ENCODE measurements at regions not wholly inside any gene's neighbourhood (a gene's known extent, or its start where the extent isn't known, plus 50 kb on each side); places are given as distances from the start of the nearest gene placed in this dataset.
A peak's percentile ranks its signal among the peaks of the same experiment; 100 is the strongest.

GRCh38 chr13:73742982-73743381, 391.2 kb downstream of the KLF12 start:
- DNase-seq, result peak; percentile 34

GRCh38 chr13:73741742-73742141, 392.5 kb downstream of the KLF12 start:
- DNase-seq, result no peak

GRCh38 chr13:73741111-73741510, 393.1 kb downstream of the KLF12 start:
- no peak for DNase-seq

- DNase-seq, result peak; percentile 57
These were observed 393.5 kb downstream of the KLF12 start for GRCh38 chr13:73740666-73741065.

- no peak for DNase-seq
These were observed 394.8 kb downstream of the KLF12 start for GRCh38 chr13:73739394-73739793.

GRCh38 chr13:73738626-73739025, 395.6 kb downstream of the KLF12 start:
- DNase-seq, result no peak

- no peak for DNase-seq
These were observed 397.0 kb downstream of the KLF12 start for GRCh38 chr13:73737214-73737613.

- peak; percentile 55 for DNase-seq
These were observed 400.5 kb downstream of the KLF12 start for GRCh38 chr13:73733706-73734105.

GRCh38 chr13:73732350-73732749, 401.9 kb downstream of the KLF12 start:
- no peak for DNase-seq

GRCh38 chr13:73731564-73731963, 402.6 kb downstream of the KLF12 start:
- no peak for DNase-seq

- no peak for DNase-seq
These were observed 404.2 kb downstream of the KLF12 start for GRCh38 chr13:73730014-73730413.

- DNase-seq, result no peak
These were observed 405.2 kb downstream of the KLF12 start for GRCh38 chr13:73729046-73729445.

GRCh38 chr13:73722120-73722519, 412.1 kb downstream of the KLF12 start:
- DNase-seq, result peak; percentile 32

- no peak for DNase-seq
These were observed 412.6 kb downstream of the KLF12 start for GRCh38 chr13:73721571-73721970.

- no peak for DNase-seq
These were observed 413.9 kb downstream of the KLF12 start for GRCh38 chr13:73720216-73720840.

- no peak for DNase-seq
These were observed 416.0 kb downstream of the KLF12 start for GRCh38 chr13:73718246-73718645.

- DNase-seq, result no peak
These were observed 416.6 kb downstream of the KLF12 start for GRCh38 chr13:73717632-73718031.

GRCh38 chr13:73715911-73716510, 418.2 kb downstream of the KLF12 start:
- DNase-seq, result no peak

GRCh38 chr13:73715114-73715910, 418.9 kb downstream of the KLF12 start:
- DNase-seq, result no peak

- no peak for DNase-seq
These were observed 419.7 kb downstream of the KLF12 start for GRCh38 chr13:73714522-73714921.

- peak; percentile 90 for DNase-seq
These were observed 425.7 kb downstream of the KLF12 start for GRCh38 chr13:73708393-73708985.

- no peak for DNase-seq
These were observed 429.6 kb downstream of the KLF12 start for GRCh38 chr13:73704587-73704986.

GRCh38 chr13:73703606-73704005, 430.6 kb downstream of the KLF12 start:
- DNase-seq, result no peak
